ENCODE measurements at regions not wholly inside any gene's neighbourhood (a gene's known extent, or its start where the extent isn't known, plus 50 kb on each side); places are given as distances from the start of the nearest gene placed in this dataset.
A peak's percentile ranks its signal among the peaks of the same experiment; 100 is the strongest.
"Not testable (repeated sequence)": the region's sequence is repeated elsewhere in the genome, so short reads cannot be mapped to it uniquely, and the experiment has no call there.

- no peak for DNase-seq
These were observed 366.5 kb downstream of the TMEM38B start for GRCh38 chr9:106060885-106061284.

DNA sequence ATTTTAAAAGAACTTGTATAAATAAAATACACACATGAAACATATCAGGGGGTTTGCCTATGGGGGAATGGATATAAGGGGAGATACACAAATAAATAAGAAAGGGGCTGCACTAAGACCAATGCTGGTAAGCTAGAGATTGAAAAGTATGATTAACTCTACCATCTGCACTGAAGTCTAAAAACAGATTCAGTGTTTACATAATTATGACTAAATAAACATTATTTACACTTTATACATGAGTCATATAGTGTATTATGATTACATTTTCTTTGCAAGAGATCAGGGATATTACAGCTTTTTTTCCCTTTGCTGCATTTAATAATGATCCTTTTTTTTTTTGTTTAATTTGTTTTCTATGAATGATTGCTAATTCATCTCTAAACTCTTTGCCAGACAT, 367.9 kb downstream of the TMEM38B start:
- no peak for DNase-seq

- DNase-seq, result no peak
These were observed 370.8 kb downstream of the TMEM38B start for GRCh38 chr9:106065136-106065535.

- DNase-seq, result no peak
These were observed 371.4 kb downstream of the TMEM38B start for GRCh38 chr9:106065579-106066214.

GRCh38 chr9:106066940-106067524, 372.7 kb downstream of the TMEM38B start:
- no peak for DNase-seq

- DNase-seq, result no peak
These were observed 374.9 kb downstream of the TMEM38B start for GRCh38 chr9:106069241-106069640.

- no peak for DNase-seq
These were observed 378.1 kb downstream of the TMEM38B start for GRCh38 chr9:106072421-106072820.

DNA sequence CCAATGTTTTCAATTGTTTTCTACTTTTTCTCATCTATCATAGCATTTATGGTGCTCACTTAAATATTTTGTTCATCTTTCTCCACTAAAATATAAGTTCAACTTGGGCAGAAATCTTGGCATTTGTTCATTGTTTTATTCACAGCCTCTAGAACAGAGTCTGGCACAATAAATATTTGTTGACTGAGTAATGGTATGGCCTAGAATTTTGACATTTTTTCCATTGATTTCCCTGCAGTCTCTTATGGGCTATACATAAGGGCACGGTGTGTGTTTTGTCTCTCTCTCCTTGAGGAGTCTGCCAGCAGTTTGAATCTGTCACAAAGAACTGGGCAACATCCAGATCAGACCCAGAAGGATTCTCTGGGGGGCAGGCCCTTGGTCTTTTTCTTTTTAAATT, 379.7 kb downstream of the TMEM38B start:
- DNase-seq, result no peak

DNA sequence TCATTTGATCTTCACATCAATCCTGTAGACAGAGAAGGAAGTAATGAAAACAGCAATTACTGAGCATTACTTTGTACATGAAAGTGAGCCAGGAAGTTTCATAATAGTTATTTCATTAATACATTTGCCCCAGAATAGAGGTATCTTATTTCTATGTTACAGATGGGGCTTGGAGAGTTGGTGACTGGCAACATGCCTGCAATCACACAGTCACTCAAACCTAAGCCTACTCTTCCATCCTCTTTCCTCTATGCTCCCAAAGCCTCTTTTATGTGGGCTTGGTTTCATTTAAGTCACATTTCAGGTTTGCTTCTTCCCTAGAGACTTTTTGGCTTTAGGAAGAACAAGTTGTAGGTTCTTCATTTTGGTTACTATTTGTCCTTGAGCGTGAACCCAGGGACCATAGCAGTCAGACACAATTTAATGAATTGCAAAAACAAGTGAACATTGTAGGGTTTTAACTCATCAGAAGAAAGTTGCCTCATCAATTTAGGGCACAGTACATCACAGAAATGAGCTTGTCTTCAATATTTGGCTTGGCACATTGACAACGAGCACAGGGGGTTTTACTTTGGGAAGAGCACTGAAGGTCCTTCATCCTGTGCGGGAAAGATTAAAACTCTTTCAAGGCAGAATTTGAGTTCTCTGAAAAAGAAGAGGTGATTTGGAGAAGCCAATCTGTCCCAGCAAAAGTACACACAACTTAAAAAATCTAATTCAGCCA, 381.1 kb downstream of the TMEM38B start:
- DNase-seq, result no peak

GRCh38 chr9:106075960-106076327, 381.6 kb downstream of the TMEM38B start:
- DNase-seq, result no peak

GRCh38 chr9:106076711-106077110, 382.4 kb downstream of the TMEM38B start:
- no peak for DNase-seq

DNA sequence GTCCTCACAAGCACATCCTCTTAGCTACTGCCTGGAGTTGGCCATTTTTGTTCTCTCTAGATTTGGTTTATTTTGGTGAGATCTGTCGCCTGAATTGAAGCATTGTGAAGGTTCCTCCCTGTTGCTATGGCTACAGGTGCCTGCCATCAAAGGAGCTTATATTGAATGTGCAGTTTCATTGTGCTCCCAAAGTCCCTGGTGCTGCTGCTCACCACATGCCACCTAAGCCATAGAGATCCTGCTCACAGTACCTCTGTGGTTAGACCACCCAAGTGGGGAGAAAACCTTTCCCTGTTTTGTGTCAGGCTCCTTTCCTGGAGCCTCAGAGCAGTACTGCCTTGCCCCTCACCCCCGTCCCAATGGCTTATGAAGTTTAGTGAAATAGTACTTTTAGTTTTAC, 383.4 kb downstream of the TMEM38B start:
- no peak for DNase-seq

GRCh38 chr9:106082621-106083020, 388.3 kb downstream of the TMEM38B start:
- DNase-seq, result no peak

GRCh38 chr9:106084702-106085101, 390.4 kb downstream of the TMEM38B start:
- DNase-seq, result no peak

DNA sequence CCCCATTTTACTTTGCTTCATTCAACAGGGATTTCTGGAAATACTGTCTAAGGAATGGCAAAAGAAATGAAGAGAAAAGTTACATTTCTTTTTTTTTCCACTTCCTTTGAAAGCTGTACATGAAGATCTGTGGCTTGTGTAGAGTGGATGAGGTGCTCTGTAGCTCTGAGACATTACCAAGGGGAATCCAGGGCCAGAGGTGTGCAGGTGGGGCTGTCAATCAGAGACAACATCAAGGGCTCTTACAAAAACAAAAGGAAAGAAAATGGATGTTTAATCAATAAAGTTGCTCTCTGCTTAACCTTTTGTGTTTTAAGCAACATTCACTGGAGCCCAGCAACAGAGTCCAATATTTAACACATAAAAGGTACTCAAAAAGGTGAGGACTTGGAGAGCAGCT, 391.1 kb downstream of the TMEM38B start:
- DNase-seq, result no peak

DNA sequence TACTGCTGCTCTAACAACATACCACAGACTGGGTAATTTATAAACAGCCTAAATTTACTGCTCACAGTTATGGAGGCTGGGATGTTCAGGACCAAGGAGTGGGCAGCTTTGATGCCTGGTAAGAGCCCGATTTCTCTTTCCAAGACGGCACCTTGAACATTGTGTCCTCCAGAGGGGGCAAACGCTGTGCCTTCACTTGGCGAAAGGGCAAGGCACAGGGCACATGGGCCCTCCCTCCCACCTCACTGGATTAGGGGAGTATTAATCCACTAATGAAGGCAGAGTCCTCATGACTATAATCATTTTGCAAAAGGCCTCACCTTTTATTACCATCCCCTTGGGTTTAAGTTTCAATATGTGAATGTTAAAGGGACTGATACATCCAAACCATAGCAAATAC, 397.7 kb downstream of the TMEM38B start:
- no peak for DNase-seq

DNA sequence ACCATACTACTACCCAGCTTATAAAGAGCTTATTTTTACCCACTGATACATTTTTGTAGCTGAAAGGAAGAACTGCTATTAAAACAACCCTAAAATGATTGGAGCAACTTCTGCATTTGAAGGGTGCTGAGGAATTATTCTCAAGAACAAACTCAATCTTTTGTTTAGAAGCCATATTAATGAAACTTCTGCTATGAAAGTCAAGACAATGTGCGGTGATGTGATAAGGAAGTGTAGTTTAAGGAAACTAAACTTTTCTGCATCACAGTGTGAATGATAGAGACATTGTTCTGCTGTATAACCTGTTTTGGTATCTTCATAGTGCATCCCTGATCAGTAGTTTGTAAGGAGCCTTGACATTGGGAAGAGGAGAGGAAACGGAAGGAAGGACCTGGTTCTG, 408.5 kb downstream of the TMEM38B start:
- no peak for DNase-seq

GRCh38 chr9:106104887-106105286, 410.5 kb downstream of the TMEM38B start:
- DNase-seq, result no peak

DNA sequence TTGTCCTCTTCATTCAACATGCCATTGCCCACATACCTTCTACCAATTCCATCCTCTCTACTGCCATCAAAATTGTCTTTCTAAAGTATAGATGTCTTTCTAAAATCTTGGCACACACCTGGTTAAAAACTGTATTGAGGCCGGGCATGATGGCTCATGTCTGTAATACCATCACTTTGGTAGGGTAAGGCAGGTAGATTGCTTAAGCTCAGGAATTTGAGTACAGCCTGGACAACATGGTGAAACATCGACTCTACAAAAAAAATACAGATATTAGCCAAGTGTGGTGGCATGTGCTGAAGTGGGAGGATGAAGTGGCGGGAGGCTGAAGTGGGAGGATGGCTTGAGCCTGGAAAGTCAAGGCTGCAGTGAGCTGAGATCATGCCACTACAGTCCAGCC, 412.1 kb downstream of the TMEM38B start:
- no peak for DNase-seq

GRCh38 chr9:106107716-106108115, 413.4 kb downstream of the TMEM38B start:
- no peak for DNase-seq

- DNase-seq, result not testable (repeated sequence)
These were observed 415.4 kb downstream of the TMEM38B start for GRCh38 chr9:106109706-106110105.

DNA sequence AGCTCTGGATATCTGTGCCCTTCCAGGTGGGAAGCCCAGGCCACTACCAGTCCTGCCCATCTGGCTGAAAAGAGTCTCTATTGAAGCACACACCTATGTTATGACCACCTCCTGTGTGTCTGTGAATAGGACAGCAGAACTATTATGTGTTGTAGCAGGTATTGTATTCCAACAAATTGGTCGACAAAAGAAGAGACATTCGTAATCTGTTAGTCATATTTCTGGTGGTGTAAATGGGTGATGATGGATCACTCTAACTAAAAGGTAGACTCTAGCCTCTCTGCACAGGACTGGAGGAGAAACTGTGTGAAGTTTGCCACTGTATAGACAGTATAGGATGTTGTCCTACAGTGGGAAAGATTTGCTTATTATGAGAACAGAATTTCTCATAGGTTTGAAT, 416.1 kb downstream of the TMEM38B start:
- peak; percentile 43 for DNase-seq

DNA sequence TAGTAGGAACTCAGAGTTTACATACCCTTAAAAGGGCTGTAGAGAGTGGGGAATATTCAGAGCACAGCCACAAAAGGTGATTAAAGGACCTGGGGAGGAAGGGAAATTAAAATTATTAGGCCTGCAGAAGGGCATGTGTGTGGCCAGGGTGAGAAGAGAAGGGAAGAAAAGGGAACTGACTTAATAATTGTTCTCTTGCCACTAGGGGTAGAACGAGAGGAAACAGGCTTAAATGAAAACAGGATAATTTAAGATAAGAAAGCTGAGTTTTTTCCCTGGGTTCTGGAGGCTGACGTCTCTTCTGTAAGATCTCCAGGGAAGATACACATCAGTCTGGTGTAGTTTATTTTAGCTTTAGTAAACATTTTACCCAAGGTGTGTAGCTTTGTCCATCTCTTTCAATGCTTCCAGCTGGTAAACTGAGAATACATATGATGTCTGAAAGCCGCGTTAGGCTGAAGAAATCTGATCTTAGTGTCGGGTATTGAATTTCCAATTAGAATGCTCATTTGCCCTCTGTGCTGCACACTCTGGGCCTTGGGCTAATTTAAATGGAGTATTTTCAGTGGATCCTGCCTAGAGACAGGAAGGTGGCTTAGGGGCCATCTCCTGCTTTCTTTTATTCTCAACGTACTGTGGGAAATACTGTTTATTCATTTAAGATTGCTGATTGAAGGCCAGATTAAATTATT, 416.8 kb downstream of the TMEM38B start:
- peak; percentile 71 for DNase-seq

- DNase-seq, result no peak
These were observed 418.6 kb downstream of the TMEM38B start for GRCh38 chr9:106112935-106113334.

All from NCI-H748 treated with DMSO at 0.1 percent for 48 hours (cell line).